Fibroblast of lung (primary cell): ENCODE measurements at regions not wholly inside any gene's neighbourhood (a gene's known extent, or its start where the extent isn't known, plus 50 kb on each side); places are given as distances from the start of the nearest gene placed in this dataset.

Experiments used
- DNase-seq, 2 donors: peaks; one replicate each; pipeline versions ENCODE4 v3.0.0 to v3.0.0-alpha.2; 2010; ENCODE audit warnings: low read depth in 2 of 2
- H2AFZ ChIP-seq: 2 replicates; pipeline ENCODE4 v1.5.1; 2012; ENCODE audit warnings: low read length, control low read depth, inconsistent platforms
- H3K27ac ChIP-seq: 2 replicates; pipeline ENCODE4 v1.5.1; 2011; ENCODE audit warnings: low read length, control low read depth; ENCODE audit not compliant: insufficient read depth
- H3K27me3 ChIP-seq: 2 replicates; pipeline ENCODE4 v1.5.1; 2011; ENCODE audit warnings: mild to moderate bottlenecking, low read length; ENCODE audit not compliant: control insufficient read depth, insufficient read depth
- H3K36me3 ChIP-seq: 2 replicates; pipeline ENCODE4 v1.5.1; 2011; ENCODE audit warnings: low read length; ENCODE audit not compliant: control insufficient read depth, insufficient read depth
- H3K4me1 ChIP-seq: 2 replicates; pipeline ENCODE4 v1.5.1; 2011; ENCODE audit warnings: low read length; ENCODE audit not compliant: control insufficient read depth, insufficient read depth; ENCODE audit errors: extremely low read depth
- H3K4me2 ChIP-seq: 2 replicates; pipeline ENCODE4 v1.5.1; 2011; ENCODE audit warnings: low read length, control low read depth; ENCODE audit not compliant: insufficient read depth; ENCODE audit errors: extremely low read depth
- H3K4me3 ChIP-seq, 4 experiments: fragments of 200-600 bp in 1 of 4; sonication (generic) in 1 of 4; replicated peaks in 1 of 4; 2 replicates each; pipeline ENCODE4 v1.5.1; 2011 to 2016; ENCODE audit warnings: low read length in 4 of 4, low read depth in 3 of 4, mild to moderate bottlenecking in 3 of 4, control low read depth in 2 of 4, inconsistent platforms in 1 of 4, mixed read lengths in 1 of 4; ENCODE audit not compliant: insufficient read depth in 1 of 4; ENCODE audit errors: control extremely low read depth in 1 of 4
- H3K79me2 ChIP-seq: 2 replicates; pipeline ENCODE4 v1.5.1; 2012; ENCODE audit warnings: mild to moderate bottlenecking, low read length, inconsistent platforms; ENCODE audit not compliant: control insufficient read depth, insufficient read depth
- H3K9ac ChIP-seq: 2 replicates; pipeline ENCODE4 v1.5.1; 2011; ENCODE audit warnings: mild to moderate bottlenecking, low read length, control low read depth; ENCODE audit not compliant: insufficient read depth
- H3K9me3 ChIP-seq: 2 replicates; pipeline ENCODE4 v1.5.1; 2012; ENCODE audit warnings: low read depth, low read length; ENCODE audit not compliant: control insufficient read depth, insufficient read depth
- H4K20me1 ChIP-seq: 2 replicates; pipeline ENCODE4 v1.5.1; 2011; ENCODE audit warnings: low read length; ENCODE audit not compliant: control insufficient read depth, insufficient read depth; ENCODE audit errors: extremely low read depth
- EZH2 ChIP-seq: IDR thresholded peaks from 2 replicates; pipeline ENCODE4 v1.5.1; 2012; ENCODE audit warnings: low read length, control low read depth, mild to moderate bottlenecking; ENCODE audit errors: missing control alignments
- TF ChIP-seq, protein P1 (sequence below), 2 donors: IDR thresholded peaks in 1 of 2; conservative IDR thresholded peaks in 1 of 2; 1 replicate in 1 of 2; 2 replicates in 1 of 2; pipeline ENCODE4 v1.5.1; 2011 to 2012; ENCODE audit warnings: low read length in 2 of 2, control low read depth in 1 of 2, inconsistent platforms in 1 of 2, low read depth in 1 of 2, mild to moderate bottlenecking in 1 of 2

DNA sequence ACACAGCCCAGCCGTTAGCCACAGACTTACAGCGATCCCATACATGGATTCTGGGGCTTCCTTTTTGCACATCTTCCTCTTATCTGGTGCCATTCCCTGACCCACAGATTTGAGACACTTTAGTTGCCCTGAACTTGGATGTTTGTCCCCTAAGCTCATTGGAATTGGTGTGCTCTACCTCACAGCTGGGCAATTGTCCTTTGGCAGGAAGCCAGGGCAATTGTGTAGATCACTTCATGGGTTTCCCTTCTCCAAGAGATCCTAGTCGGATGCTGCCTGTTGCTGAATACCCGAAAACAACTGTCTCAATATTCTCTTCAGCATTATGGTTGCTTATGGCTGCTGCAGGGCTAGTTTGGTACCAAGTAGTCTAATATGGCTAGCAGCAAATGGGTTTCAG lies 470.7 kb upstream of the MKI67 start:
- Histone ChIP-seq H3K36me3 (no peaks in the 10 kb centered on the region), H3K4me3 (no peak overlapping the region), H3K79me2 (no peaks in the 10 kb centered on the region), H3K4me2 (no peak overlapping the region), H3K9ac (no peak overlapping the region), H3K4me1 (no peaks in the 10 kb centered on the region), H2AFZ (no peak overlapping the region), H3K9me3 (no peaks in the 10 kb centered on the region), H3K27me3 (no peaks in the 10 kb centered on the region), H4K20me1 (no peaks in the 10 kb centered on the region), H3K27ac (no peak overlapping the region)
- DNase-seq: no peak
- TF ChIP-seq, protein P1, sequence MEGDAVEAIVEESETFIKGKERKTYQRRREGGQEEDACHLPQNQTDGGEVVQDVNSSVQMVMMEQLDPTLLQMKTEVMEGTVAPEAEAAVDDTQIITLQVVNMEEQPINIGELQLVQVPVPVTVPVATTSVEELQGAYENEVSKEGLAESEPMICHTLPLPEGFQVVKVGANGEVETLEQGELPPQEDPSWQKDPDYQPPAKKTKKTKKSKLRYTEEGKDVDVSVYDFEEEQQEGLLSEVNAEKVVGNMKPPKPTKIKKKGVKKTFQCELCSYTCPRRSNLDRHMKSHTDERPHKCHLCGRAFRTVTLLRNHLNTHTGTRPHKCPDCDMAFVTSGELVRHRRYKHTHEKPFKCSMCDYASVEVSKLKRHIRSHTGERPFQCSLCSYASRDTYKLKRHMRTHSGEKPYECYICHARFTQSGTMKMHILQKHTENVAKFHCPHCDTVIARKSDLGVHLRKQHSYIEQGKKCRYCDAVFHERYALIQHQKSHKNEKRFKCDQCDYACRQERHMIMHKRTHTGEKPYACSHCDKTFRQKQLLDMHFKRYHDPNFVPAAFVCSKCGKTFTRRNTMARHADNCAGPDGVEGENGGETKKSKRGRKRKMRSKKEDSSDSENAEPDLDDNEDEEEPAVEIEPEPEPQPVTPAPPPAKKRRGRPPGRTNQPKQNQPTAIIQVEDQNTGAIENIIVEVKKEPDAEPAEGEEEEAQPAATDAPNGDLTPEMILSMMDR (conservative IDR thresholded peaks at IDR 0.05 in 1 of 2, IDR thresholded peaks at IDR 0.05 in 1 of 2; ENCODE audit: low read depth in 1 of 2, low read length in 2 of 2): no peak
- no peak for TF ChIP-seq EZH2

DNA sequence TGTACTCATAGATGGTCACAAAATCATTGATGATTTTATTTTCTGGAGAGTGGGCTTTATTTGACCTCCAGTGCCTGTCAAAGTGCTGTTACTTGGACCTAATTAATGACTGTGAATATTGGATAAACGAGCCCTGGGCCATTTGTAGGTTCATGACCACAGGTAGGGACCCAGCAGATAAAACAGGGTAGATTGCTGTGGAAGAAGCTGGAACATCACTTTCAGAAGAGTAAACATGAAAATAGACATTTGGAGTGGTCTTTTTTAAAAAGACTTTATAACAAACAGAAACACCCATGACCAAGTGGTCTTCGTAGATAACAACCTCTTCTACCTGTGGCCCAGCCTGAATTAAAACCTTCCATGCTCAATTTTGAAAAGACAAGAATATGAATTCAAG lies 472.8 kb upstream of the MKI67 start:
- TF ChIP-seq EZH2: no peak
- Histone ChIP-seq H3K4me2 (no peak overlapping the region), H3K9me3 (no peaks in the 10 kb centered on the region), H2AFZ (no peak overlapping the region), H3K79me2 (no peaks in the 10 kb centered on the region), H4K20me1 (no peaks in the 10 kb centered on the region), H3K4me1 (no peaks in the 10 kb centered on the region), H3K36me3 (no peaks in the 10 kb centered on the region), H3K4me3 (no peak overlapping the region), H3K27ac (no peak overlapping the region), H3K9ac (no peak overlapping the region), H3K27me3 (no peaks in the 10 kb centered on the region)
- DNase-seq: no peak

DNA sequence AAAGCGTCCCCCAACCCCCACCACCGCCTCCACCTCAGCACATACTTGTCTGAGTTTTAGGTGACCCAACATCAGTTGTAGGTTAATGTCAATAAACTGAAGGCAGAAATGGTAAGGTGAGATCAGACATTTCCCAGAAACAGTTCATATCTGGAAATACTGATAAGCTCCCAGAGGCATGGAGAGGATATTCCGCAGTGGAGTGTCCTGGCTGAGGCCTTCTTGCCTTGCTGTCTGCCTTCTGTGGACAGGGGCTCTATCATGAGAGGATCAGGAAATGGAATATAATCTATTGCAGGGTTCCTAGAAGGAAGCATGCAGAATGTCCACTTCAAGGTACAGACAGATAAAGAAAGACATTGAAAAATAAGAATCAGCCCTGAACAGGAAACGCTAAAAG lies 473.3 kb upstream of the MKI67 start:
- DNase-seq: no peak
- Histone ChIP-seq H3K27me3 (no peaks in the 10 kb centered on the region), H4K20me1 (no peaks in the 10 kb centered on the region), H3K9me3 (no peaks in the 10 kb centered on the region), H3K4me3 (no peak overlapping the region), H3K4me1 (no peaks in the 10 kb centered on the region), H3K79me2 (no peaks in the 10 kb centered on the region), H2AFZ (no peak overlapping the region), H3K4me2 (no peak overlapping the region), H3K27ac (no peak overlapping the region), H3K36me3 (no peaks in the 10 kb centered on the region), H3K9ac (no peak overlapping the region)
- no peak for TF ChIP-seq EZH2
- TF ChIP-seq, protein P1 (conservative IDR thresholded peaks at IDR 0.05 in 1 of 2, IDR thresholded peaks at IDR 0.05 in 1 of 2; ENCODE audit: low read depth in 1 of 2, low read length in 2 of 2): no peak
